GM12878 (cell line): ENCODE measurements at regions not wholly inside any gene's neighbourhood (a gene's known extent, or its start where the extent isn't known, plus 50 kb on each side); places are given as distances from the start of the nearest gene placed in this dataset.
A peak's percentile ranks its signal among the peaks of the same experiment; 100 is the strongest.

Experiments
- ATAC-seq: fragments of 200-7000 bp; cut with Tn5 transposase; 3 replicates; pipeline ENCODE4 v1.9.1; 2020; ENCODE audit warnings: mild to moderate bottlenecking, moderate library complexity
- BruUV-seq: library from RNA; stranded (reverse); fragments of 400-500 nt; replicated peaks from 2 replicates; lab custom pipeline; 2021; lab: Mats Ljungman, UMichigan
- CTCF ChIA-PET: fragments of 300-600 bp; sonication (Branson Sonifier 250); formaldehyde crosslinking; extraction: SDS; loops from one replicate; lab custom pipeline; 2021; ENCODE audit warnings: inconsistent platforms; lab: Yijun Ruan, JAX
- POLR2A ChIA-PET: fragments of 350-600 bp; formaldehyde crosslinking; extraction: SDS; loops from one replicate; lab custom pipeline; 2021; ENCODE audit warnings: inconsistent platforms; lab: Charles Lee
- RAD21 ChIA-PET: fragments of 300-600 bp; sonication (Branson Sonifier 250); formaldehyde crosslinking; loops from one replicate; lab custom pipeline; 2023; ENCODE audit warnings: antibody characterized with exemption; ENCODE audit not compliant: unreplicated experiment; lab: Charles Lee
- SMC1A ChIA-PET: fragments of 300-600 bp; sonication (Branson Sonifier 250); formaldehyde crosslinking; loops from one replicate; lab custom pipeline; 2023; ENCODE audit not compliant: unreplicated experiment, uncharacterized antibody; lab: Charles Lee
- DNase-seq: peaks from one replicate; pipeline ENCODE4 v3.0.0-alpha.2; 2011; ENCODE audit warnings: low read depth, low spot score
- FAIRE-seq: peaks from 3 replicates; lab custom pipeline; 2011; peaks lifted over from hg19 to GRCh38; lab: Jason Lieb, UNC
- H2AFZ ChIP-seq: 2 replicates; pipeline ENCODE4 v1.6.0; 2011; ENCODE audit warnings: low read depth, low read length, control low read depth; ENCODE audit not compliant: control insufficient read depth
- H3K27ac ChIP-seq: 2 replicates; pipeline ENCODE4 v1.5.1; 2011; ENCODE audit warnings: control low read depth; ENCODE audit not compliant: control insufficient read depth, insufficient read depth
- H3K27me3 ChIP-seq, 2 experiments: replicated peaks in 1 of 2; 2 replicates each; pipeline versions ENCODE4 v1.6.0 to v1.6.1; 2011; ENCODE audit warnings: low read length in 1 of 2; ENCODE audit not compliant: control insufficient read depth in 2 of 2, insufficient read depth in 2 of 2
- H3K36me3 ChIP-seq, 2 experiments: 2 replicates each; pipeline ENCODE4 v1.5.1; 2011; ENCODE audit warnings: low read length in 1 of 2; ENCODE audit not compliant: control insufficient read depth in 2 of 2, insufficient read depth in 2 of 2
- H3K4me1 ChIP-seq: 2 replicates; pipeline ENCODE4 v1.6.1; 2011; ENCODE audit warnings: mild to moderate bottlenecking, low read length, moderate library complexity, mixed read lengths; ENCODE audit not compliant: control insufficient read depth, insufficient read depth
- H3K4me2 ChIP-seq: 2 replicates; pipeline ENCODE4 v1.6.0; 2011; ENCODE audit warnings: control low read depth; ENCODE audit not compliant: control insufficient read depth, insufficient read depth
- H3K4me3 ChIP-seq: fragments of 200-600 bp; sonication (generic); 2 replicates; pipeline ENCODE4 v1.5.1; 2016
- H3K79me2 ChIP-seq: 2 replicates; pipeline ENCODE4 v1.6.0; 2011; ENCODE audit warnings: low read length; ENCODE audit not compliant: control insufficient read depth, insufficient read depth
- H3K9ac ChIP-seq: 2 replicates; pipeline ENCODE4 v1.8.0; 2011; ENCODE audit warnings: low read length, control low read depth, mixed read lengths; ENCODE audit not compliant: control insufficient read depth, insufficient read depth
- H3K9me3 ChIP-seq: replicated peaks from 3 replicates; pipeline ENCODE4 v1.5.1; 2011; ENCODE audit warnings: mild to moderate bottlenecking, low read length; ENCODE audit not compliant: control insufficient read depth, insufficient read depth
- H4K20me1 ChIP-seq: 2 replicates; pipeline ENCODE4 v1.6.0; 2011; ENCODE audit not compliant: control insufficient read depth, insufficient read depth
- BRCA1 ChIP-seq: IDR thresholded peaks from 2 replicates; pipeline ENCODE4 v1.6.1; 2011; ENCODE audit warnings: low read depth, low read length, improper control_type of control experiment
- LARP7 ChIP-seq: fragments of 450-650 bp; IDR thresholded peaks from 2 replicates; pipeline ENCODE4 v1.6.1; 2017; ENCODE audit warnings: mild to moderate bottlenecking
- NBN ChIP-seq: fragments of 450-650 bp; IDR thresholded peaks from 2 replicates; pipeline ENCODE4 v1.6.1; 2016
- NFIC ChIP-seq: IDR thresholded peaks from 2 replicates; pipeline ENCODE4 v1.6.1; 2012; ENCODE audit warnings: low read depth, mild to moderate bottlenecking, inconsistent platforms, low read length, moderate library complexity
- SMC3 ChIP-seq: IDR thresholded peaks from 2 replicates; pipeline ENCODE4 v1.6.1; 2011; ENCODE audit warnings: low read length, improper control_type of control experiment, borderline replicate concordance
- TARDBP ChIP-seq: IDR thresholded peaks from 2 replicates; pipeline ENCODE4 v1.6.1; 2016; ENCODE audit warnings: borderline replicate concordance
- TCF12 ChIP-seq: IDR thresholded peaks from 2 replicates; pipeline ENCODE4 v1.6.1; 2011; ENCODE audit warnings: low read depth, mild to moderate bottlenecking, low read length
- WGBS: methylation state at CpG from one replicate; pipeline ENCODE4 v1.1.6; 2016; ENCODE audit warnings: low lambda C conversion rate; ENCODE audit not compliant: insufficient replicate concordance, insufficient coverage; ENCODE audit errors: missing lambda C conversion rate; 5-methylcytosine and 5-hydroxymethylcytosine counted together
- in situ Hi-C: fragments of 300-500 bp; cut with MboI; formaldehyde crosslinking; loops from 9 replicates; pipeline ENCODE4 v1.14.3; 2018; ENCODE audit warnings: mixed read lengths
- intact Hi-C: fragments of 100-400 bp; cut with micrococcal nuclease; formaldehyde crosslinking; loops from one replicate; pipeline ENCODE4 v1.14.2; 2022; ENCODE audit not compliant: unreplicated experiment
- TF ChIP-seq, protein P1 (sequence below): IDR thresholded peaks from 2 replicates; pipeline ENCODE4 v1.6.1; 2012; ENCODE audit warnings: low read depth, low read length, improper control_type of control experiment
- TF ChIP-seq, protein P2 (sequence below): fragments of 450-650 bp; IDR thresholded peaks from 2 replicates; pipeline ENCODE4 v1.6.1; 2016; ENCODE audit warnings: mild to moderate bottlenecking
- TF ChIP-seq, protein P3 (sequence below): fragments of 450-650 bp; formaldehyde crosslinking; IDR thresholded peaks from 2 replicates; pipeline ENCODE4 v1.4.0; 2022; ENCODE audit warnings: mild to moderate bottlenecking, moderate library complexity

GRCh38 chr9:105151686-105151995, 92.8 kb upstream of the SLC44A1 start:
- no peak overlapping the region for H2AFZ ChIP-seq
- peak; percentile 25 for ATAC-seq
- H3K9ac ChIP-seq = no peak overlapping the region
- no peaks in the 10 kb centered on the region for H3K4me1 ChIP-seq
- H3K4me3 ChIP-seq = no peak overlapping the region
- 60% methylated on average over 3 of the region's 3 CpGs for WGBS
- ChIA-PET SMC1A (interaction anchor here (1.0 to 2.3 kb wide), 6 partner anchors 26 to 373 kb away, joined by 3 to 8 read pairs (median 3); partner anchors contain the start of gene SLC44A1), POLR2A (no interaction called here), CTCF (interaction anchor here (5.8 kb wide), 1 partner anchor 288 kb away, joined by 35 read pairs; no protein-coding TSS in a partner anchor), RAD21 (interaction anchor here (2.0 kb wide), 1 partner anchor 288 kb away, joined by 9 read pairs; no protein-coding TSS in a partner anchor)
- intact Hi-C loops = no loop called here
- no peak overlapping the region for H3K4me2 ChIP-seq
- no peaks in the 10 kb centered on the region for H3K79me2 ChIP-seq
- TF ChIP-seq LARP7 (no peak), BRCA1 (no peak)
- H3K9me3 ChIP-seq = no peaks in the 10 kb centered on the region
- H3K27ac ChIP-seq = no peak overlapping the region
- H3K27me3 ChIP-seq = no peaks in the 10 kb centered on the region
- H3K36me3 ChIP-seq = no peaks in the 10 kb centered on the region
- H4K20me1 ChIP-seq = no peaks in the 10 kb centered on the region
- in situ Hi-C loops = loop anchor here (5.0 kb wide), 1 partner anchor 51 kb away; no protein-coding TSS in a partner anchor
- DNase-seq = no peak
- no TSS peak for BruUV-seq
- FAIRE-seq = no peak

GRCh38 chr9:105154723-105155191, 89.7 kb upstream of the SLC44A1 start:
- Histone ChIP-seq H3K27ac (no peak overlapping the region), H3K79me2 (no peaks in the 10 kb centered on the region), H3K9ac (no peak overlapping the region), H2AFZ (no peak overlapping the region), H3K4me1 (no peaks in the 10 kb centered on the region), H3K4me2 (no peak overlapping the region), H4K20me1 (no peaks in the 10 kb centered on the region), H3K36me3 (no peaks in the 10 kb centered on the region), H3K27me3 (no peaks in the 10 kb centered on the region), H3K9me3 (no peaks in the 10 kb centered on the region), H3K4me3 (no peak overlapping the region)
- 38% methylated on average over 2 of the region's 2 CpGs for WGBS
- RAD21 ChIA-PET = interaction anchor here (0.8 to 2.4 kb wide), 5 partner anchors 260 to 376 kb away, joined by 3 to 13 read pairs (median 5); no protein-coding TSS in a partner anchor
- SMC1A ChIA-PET = interaction anchor here (0.6 to 4.3 kb wide), 7 partner anchors 10 to 298 kb away, joined by 3 to 31 read pairs (median 3); no protein-coding TSS in a partner anchor
- ATAC-seq (no peak), FAIRE-seq (no peak), DNase-seq (no peak)
- BruUV-seq = no TSS peak
- POLR2A ChIA-PET = no interaction called here
- CTCF ChIA-PET = interaction anchor here (1.1 to 5.8 kb wide), 6 partner anchors 9 to 374 kb away, joined by 3 to 35 read pairs (median 5); no protein-coding TSS in a partner anchor
- in situ Hi-C loops = loop anchor here (5.0 kb wide), 4 partner anchors 48 to 377 kb away; no protein-coding TSS in a partner anchor
- intact Hi-C loops = loop anchor here (5.0 kb wide), 1 partner anchor 227 kb away; the partner anchor contains the start of gene ABCA1
- TF ChIP-seq TCF12 = no peak
- TF ChIP-seq, protein P1, sequence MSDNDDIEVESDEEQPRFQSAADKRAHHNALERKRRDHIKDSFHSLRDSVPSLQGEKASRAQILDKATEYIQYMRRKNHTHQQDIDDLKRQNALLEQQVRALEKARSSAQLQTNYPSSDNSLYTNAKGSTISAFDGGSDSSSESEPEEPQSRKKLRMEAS = no peak
- TF ChIP-seq NBN = no peak
- TF ChIP-seq SMC3 = no peak
- TF ChIP-seq, protein P2, sequence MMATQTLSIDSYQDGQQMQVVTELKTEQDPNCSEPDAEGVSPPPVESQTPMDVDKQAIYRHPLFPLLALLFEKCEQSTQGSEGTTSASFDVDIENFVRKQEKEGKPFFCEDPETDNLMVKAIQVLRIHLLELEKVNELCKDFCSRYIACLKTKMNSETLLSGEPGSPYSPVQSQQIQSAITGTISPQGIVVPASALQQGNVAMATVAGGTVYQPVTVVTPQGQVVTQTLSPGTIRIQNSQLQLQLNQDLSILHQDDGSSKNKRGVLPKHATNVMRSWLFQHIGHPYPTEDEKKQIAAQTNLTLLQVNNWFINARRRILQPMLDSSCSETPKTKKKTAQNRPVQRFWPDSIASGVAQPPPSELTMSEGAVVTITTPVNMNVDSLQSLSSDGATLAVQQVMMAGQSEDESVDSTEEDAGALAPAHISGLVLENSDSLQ = no peak
- TF ChIP-seq TARDBP = no peak
- no peak for TF ChIP-seq NFIC
- TF ChIP-seq, protein P3, sequence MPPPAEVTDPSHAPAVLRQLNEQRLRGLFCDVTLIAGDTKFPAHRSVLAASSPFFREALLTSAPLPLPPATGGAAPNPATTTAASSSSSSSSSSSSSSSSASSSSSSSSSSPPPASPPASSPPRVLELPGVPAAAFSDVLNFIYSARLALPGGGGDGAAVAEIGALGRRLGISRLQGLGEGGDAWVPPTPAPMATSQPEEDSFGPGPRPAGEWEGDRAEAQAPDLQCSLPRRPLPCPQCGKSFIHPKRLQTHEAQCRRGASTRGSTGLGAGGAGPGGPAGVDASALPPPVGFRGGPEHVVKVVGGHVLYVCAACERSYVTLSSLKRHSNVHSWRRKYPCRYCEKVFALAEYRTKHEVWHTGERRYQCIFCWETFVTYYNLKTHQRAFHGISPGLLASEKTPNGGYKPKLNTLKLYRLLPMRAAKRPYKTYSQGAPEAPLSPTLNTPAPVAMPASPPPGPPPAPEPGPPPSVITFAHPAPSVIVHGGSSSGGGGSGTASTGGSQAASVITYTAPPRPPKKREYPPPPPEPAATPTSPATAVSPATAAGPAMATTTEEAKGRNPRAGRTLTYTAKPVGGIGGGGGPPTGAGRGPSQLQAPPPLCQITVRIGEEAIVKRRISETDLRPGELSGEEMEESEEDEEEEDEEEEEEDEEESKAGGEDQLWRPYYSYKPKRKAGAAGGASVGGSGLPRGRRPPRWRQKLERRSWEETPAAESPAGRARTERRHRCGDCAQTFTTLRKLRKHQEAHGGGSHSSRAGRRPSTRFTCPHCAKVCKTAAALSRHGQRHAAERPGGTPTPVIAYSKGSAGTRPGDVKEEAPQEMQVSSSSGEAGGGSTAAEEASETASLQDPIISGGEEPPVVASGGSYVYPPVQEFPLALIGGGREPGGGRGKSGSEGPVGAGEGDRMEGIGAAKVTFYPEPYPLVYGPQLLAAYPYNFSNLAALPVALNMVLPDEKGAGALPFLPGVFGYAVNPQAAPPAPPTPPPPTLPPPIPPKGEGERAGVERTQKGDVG = no peak
